ENCODE measurements at regions not wholly inside any gene's neighbourhood (a gene's known extent, or its start where the extent isn't known, plus 50 kb on each side); places are given as distances from the start of the nearest gene placed in this dataset.
"Not testable (repeated sequence)": the region's sequence is repeated elsewhere in the genome, so short reads cannot be mapped to it uniquely, and the experiment has no call there.

GRCh38 chr5:111819028-111819427, 62.0 kb upstream of the NREP start:
- not testable (repeated sequence) for DNase-seq (ENCODE audit: low spot score)

GRCh38 chr5:111813537-111813936, 56.5 kb upstream of the NREP start:
- DNase-seq (ENCODE audit: low spot score), result no peak

- no peak for DNase-seq (ENCODE audit: low spot score)
These were observed 53.1 kb upstream of the NREP start for GRCh38 chr5:111810112-111810511.

Data from ecto neural progenitor cell (in vitro differentiated cells).